HG03280 (cell line): ENCODE measurements at regions not wholly inside any gene's neighbourhood (a gene's known extent, or its start where the extent isn't known, plus 50 kb on each side); places are given as distances from the start of the nearest gene placed in this dataset.
"Not testable (repeated sequence)": the region's sequence is repeated elsewhere in the genome, so short reads cannot be mapped to it uniquely, and the experiment has no call there.

ENCODE experiments used
- ATAC-seq: cut with Tn5 transposase; IDR thresholded peaks from one replicate; pipeline ENCODE4 v1.9.1; 2021; ENCODE audit warnings: mild to moderate bottlenecking, moderate library complexity; ENCODE audit not compliant: unreplicated experiment

GRCh38 chr13:22903925-22904324 lies 276.9 kb upstream of the SGCG start:
- ATAC-seq = no peak

GRCh38 chr13:22915442-22916082 lies 265.2 kb upstream of the SGCG start:
- ATAC-seq = no peak

GRCh38 chr13:22916276-22916675 lies 264.5 kb upstream of the SGCG start:
- not testable (repeated sequence) for ATAC-seq

GRCh38 chr13:22925881-22926747 lies 254.7 kb upstream of the SGCG start:
- ATAC-seq = no peak

- ATAC-seq = no peak
Observed at GRCh38 chr13:22926748-22927400, 253.9 kb upstream of the SGCG start.

GRCh38 chr13:22927845-22928244 lies 252.9 kb upstream of the SGCG start:
- ATAC-seq = not testable (repeated sequence)

GRCh38 chr13:22929381-22930126 lies 251.2 kb upstream of the SGCG start:
- ATAC-seq = no peak

GRCh38 chr13:22931576-22931975 lies 249.2 kb upstream of the SGCG start:
- no peak for ATAC-seq

GRCh38 chr13:22932632-22933412 lies 248.0 kb upstream of the SGCG start:
- ATAC-seq = not testable (repeated sequence)

GRCh38 chr13:22933571-22934181 lies 247.1 kb upstream of the SGCG start:
- ATAC-seq = no peak

GRCh38 chr13:22934744-22935523 lies 245.8 kb upstream of the SGCG start:
- no peak for ATAC-seq

- no peak for ATAC-seq
Observed at GRCh38 chr13:22936228-22936627, 244.6 kb upstream of the SGCG start.

- ATAC-seq = no peak
Observed at GRCh38 chr13:22937241-22937640, 243.5 kb upstream of the SGCG start.

GRCh38 chr13:22937953-22938352 lies 242.8 kb upstream of the SGCG start:
- ATAC-seq = no peak

- no peak for ATAC-seq
Observed at GRCh38 chr13:22938576-22938975, 242.2 kb upstream of the SGCG start.

GRCh38 chr13:22939157-22939556 lies 241.6 kb upstream of the SGCG start:
- no peak for ATAC-seq

GRCh38 chr13:22940090-22940710 lies 240.6 kb upstream of the SGCG start:
- no peak for ATAC-seq

- no peak for ATAC-seq
Observed at GRCh38 chr13:22940736-22941135, 240.0 kb upstream of the SGCG start.

GRCh38 chr13:22941495-22941894 lies 239.3 kb upstream of the SGCG start:
- ATAC-seq = not testable (repeated sequence)
